Vagina (tissue), 2 donors: ENCODE measurements at regions not wholly inside any gene's neighbourhood (a gene's known extent, or its start where the extent isn't known, plus 50 kb on each side); places are given as distances from the start of the nearest gene placed in this dataset.

Experiments used
- DNase-seq, 2 donors: peaks; one replicate each; pipeline ENCODE4 v3.0.0-alpha.2; 2017; ENCODE audit errors: extremely low spot score in 2 of 2
- H3K27ac ChIP-seq: fragments of 200-600 bp; sonication (generic); one replicate; pipeline ENCODE4 v1.5.1; 2019
- H3K27me3 ChIP-seq: fragments of 200-600 bp; sonication (generic); one replicate; pipeline ENCODE4 v1.5.1; 2019
- H3K36me3 ChIP-seq, 2 donors: fragments of 200-600 bp; sonication (generic); one replicate each; pipeline ENCODE4 v1.5.1; 2017 to 2019
- H3K4me1 ChIP-seq: fragments of 200-600 bp; sonication (generic); one replicate; pipeline ENCODE4 v1.5.1; 2019
- H3K4me3 ChIP-seq, 2 donors: fragments of 200-600 bp; sonication (generic); 1 replicate in 1 of 2; 2 replicates in 1 of 2; pipeline ENCODE4 v1.5.1; 2016 to 2019
- H3K9me3 ChIP-seq: fragments of 200-600 bp; sonication (generic); one replicate; pipeline ENCODE4 v1.5.1; 2019
- CTCF ChIP-seq, 3 experiments: fragments of 450-650 bp in 2 of 3; fragments of 200-600 bp in 1 of 3; sonication (generic) in 1 of 3; IDR thresholded peaks; one replicate each; pipeline ENCODE4 v1.5.1; 2017 to 2019; ENCODE audit warnings: antibody characterized with exemption in 3 of 3, mild to moderate bottlenecking in 2 of 3, moderate library complexity in 2 of 3
- POLR2A ChIP-seq, 2 donors: fragments of 450-650 bp; IDR thresholded peaks; one replicate each; pipeline ENCODE4 v1.6.1; 2017; ENCODE audit warnings: antibody characterized with exemption in 2 of 2, mild to moderate bottlenecking in 2 of 2, moderate library complexity in 2 of 2
- POLR2AphosphoS5 ChIP-seq, 2 donors: sonication (generic); formaldehyde crosslinking; IDR thresholded peaks; one replicate each; pipeline ENCODE4 v1.9.0; 2017; ENCODE audit warnings: antibody characterized with exemption in 2 of 2, mild to moderate bottlenecking in 2 of 2, low read depth in 1 of 2; ENCODE audit not compliant: insufficient read depth in 1 of 2
- intact Hi-C: fragments of 100-400 bp; cut with DNase I; formaldehyde crosslinking; loops from one replicate; pipeline ENCODE4 v1.15.1; 2023

DNA sequence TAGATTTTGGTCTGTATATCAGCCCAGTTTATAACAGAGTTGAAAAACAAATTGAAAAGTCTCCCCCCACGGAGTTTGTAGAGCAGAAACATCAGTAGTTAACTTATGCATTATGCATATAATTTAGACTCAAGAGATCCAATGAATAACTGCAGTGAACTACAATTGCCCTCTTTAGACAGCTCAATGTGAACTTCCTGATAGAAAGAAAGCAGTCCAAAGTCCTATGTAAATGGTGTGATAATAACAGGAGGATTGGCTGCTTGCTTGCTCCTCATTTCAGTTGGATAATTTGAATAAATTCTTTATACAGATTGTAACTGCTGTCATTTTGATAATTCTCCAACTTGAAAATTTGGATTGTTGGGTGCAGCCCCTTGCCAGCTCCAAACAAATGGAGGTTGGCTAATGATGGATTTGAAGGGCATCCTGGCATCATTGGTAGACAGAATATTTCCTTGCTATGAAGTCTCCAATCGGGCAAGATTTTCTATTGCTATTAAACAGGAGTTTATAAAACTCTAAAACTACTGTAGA is 297.1 kb downstream of the ASXL3 start:
- no peak for TF ChIP-seq CTCF (IDR thresholded peaks at IDR 0.05)
- intact Hi-C loops: no loop called here
- H3K27me3 ChIP-seq: no peaks in the 10 kb centered on the region
- H3K36me3 ChIP-seq: no peaks in the 10 kb centered on the region
- no peak overlapping the region for H3K4me3 ChIP-seq
- no peaks in the 10 kb centered on the region for H3K9me3 ChIP-seq
- H3K27ac ChIP-seq: no peak overlapping the region
- H3K4me1 ChIP-seq: no peaks in the 10 kb centered on the region
- no peak for DNase-seq

- Histone ChIP-seq H3K27me3 (no peaks in the 10 kb centered on the region), H3K4me1 (no peaks in the 10 kb centered on the region), H3K4me3 (no peak overlapping the region), H3K36me3 (no peaks in the 10 kb centered on the region), H3K27ac (no peak overlapping the region), H3K9me3 (no peaks in the 10 kb centered on the region)
- intact Hi-C loops: no loop called here
- no peak for DNase-seq
- no peak for TF ChIP-seq POLR2AphosphoS5 (IDR thresholded peaks at IDR 0.05; ENCODE audit: insufficient read depth in 1 of 2, low read depth in 1 of 2)
- TF ChIP-seq CTCF (IDR thresholded peaks at IDR 0.05): no peak
- TF ChIP-seq POLR2A (IDR thresholded peaks at IDR 0.05): no peak
These were observed 295.1 kb downstream of the ASXL3 start for GRCh38 chr18:33873112-33873511.

DNA sequence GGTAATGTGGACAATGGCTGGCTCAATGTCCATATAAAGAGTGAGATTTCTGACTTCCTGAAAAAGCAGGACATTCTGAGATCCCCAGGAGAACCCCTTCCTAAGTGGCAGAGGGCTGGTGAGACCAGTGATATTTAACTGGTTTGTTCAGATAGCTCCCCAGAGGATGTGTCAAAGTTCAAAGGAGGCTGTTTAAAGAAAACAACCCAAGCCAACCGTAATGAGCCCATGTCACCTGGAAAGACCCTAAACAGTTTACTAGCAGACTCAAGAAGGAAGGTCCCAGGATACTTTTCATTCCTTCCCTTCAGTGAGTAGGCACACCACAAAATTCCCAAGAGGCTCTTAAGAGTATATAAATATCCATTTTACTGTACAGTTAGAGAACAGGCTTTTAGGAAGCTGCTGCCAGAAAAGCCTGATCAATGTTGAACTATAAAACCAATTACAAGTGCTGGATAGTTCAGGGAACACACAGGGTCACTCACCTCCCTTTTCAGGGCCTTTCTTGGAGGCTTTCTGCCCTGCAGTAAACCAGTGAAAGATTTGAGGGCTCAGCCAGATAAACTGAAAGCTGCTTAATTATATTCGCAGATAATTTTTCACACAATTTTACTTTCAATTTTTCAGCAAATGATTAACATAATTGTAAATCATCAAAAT is 293.5 kb downstream of the ASXL3 start:
- DNase-seq: no peak
- Histone ChIP-seq H3K27me3 (no peaks in the 10 kb centered on the region), H3K9me3 (no peaks in the 10 kb centered on the region), H3K27ac (no peak overlapping the region), H3K36me3 (no peaks in the 10 kb centered on the region), H3K4me3 (no peak overlapping the region), H3K4me1 (no peaks in the 10 kb centered on the region)
- intact Hi-C loops: no loop called here
- TF ChIP-seq POLR2AphosphoS5 (IDR thresholded peaks at IDR 0.05; ENCODE audit: insufficient read depth in 1 of 2, low read depth in 1 of 2) (no peak), POLR2A (IDR thresholded peaks at IDR 0.05) (no peak), CTCF (IDR thresholded peaks at IDR 0.05) (no peak)

DNA sequence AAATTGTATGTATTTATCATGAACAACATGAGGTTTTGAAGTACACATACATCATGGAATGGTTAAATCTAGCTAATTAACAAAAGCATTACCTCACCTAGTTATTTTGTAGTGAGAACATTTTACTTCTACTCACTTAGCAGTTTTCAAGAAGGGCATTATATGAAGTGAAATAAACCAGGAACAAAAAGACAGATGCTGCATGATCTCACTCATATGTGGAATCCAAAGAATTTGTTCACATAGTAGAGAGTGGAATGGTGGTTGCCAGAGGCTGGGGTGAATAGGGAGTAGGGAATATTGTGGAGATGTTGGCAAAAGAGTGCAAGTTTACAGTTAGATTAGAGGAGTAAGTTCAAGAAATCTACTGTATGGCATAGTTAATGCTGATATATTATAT is 292.0 kb downstream of the ASXL3 start:
- H3K4me1 ChIP-seq: no peaks in the 10 kb centered on the region
- no peak overlapping the region for H3K4me3 ChIP-seq
- no peaks in the 10 kb centered on the region for H3K36me3 ChIP-seq
- H3K27me3 ChIP-seq: no peaks in the 10 kb centered on the region
- intact Hi-C loops: no loop called here
- no peak for DNase-seq
- TF ChIP-seq POLR2A (IDR thresholded peaks at IDR 0.05) (no peak), POLR2AphosphoS5 (IDR thresholded peaks at IDR 0.05; ENCODE audit: insufficient read depth in 1 of 2, low read depth in 1 of 2) (no peak), CTCF (IDR thresholded peaks at IDR 0.05) (no peak)
- no peaks in the 10 kb centered on the region for H3K9me3 ChIP-seq
- no peak overlapping the region for H3K27ac ChIP-seq

DNA sequence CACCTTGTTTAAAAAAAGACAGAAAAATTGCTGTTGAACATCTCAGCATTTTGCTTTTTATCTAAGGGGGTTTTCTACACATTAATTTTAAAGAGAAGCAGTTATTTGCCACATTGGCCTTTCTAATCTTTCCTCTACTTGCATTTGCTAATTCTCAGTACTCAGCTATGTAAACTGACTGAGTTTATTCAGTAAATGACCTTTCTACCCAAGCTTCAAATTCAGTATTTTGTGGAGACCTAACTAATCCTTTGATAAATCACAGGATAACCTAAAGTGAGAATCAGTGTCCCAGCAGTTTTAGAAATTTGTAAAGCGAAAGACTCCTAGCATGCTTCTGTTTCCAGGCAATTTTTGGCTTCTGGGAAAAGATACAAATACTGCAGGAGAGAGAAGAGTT is 288.4 kb downstream of the ASXL3 start:
- no peak for TF ChIP-seq POLR2A (IDR thresholded peaks at IDR 0.05)
- no peak for TF ChIP-seq CTCF (IDR thresholded peaks at IDR 0.05)
- TF ChIP-seq POLR2AphosphoS5 (IDR thresholded peaks at IDR 0.05; ENCODE audit: insufficient read depth in 1 of 2, low read depth in 1 of 2): no peak
- H3K9me3 ChIP-seq: no peaks in the 10 kb centered on the region
- intact Hi-C loops: no loop called here
- no peaks in the 10 kb centered on the region for H3K27me3 ChIP-seq
- no peak overlapping the region for H3K27ac ChIP-seq
- no peaks in the 10 kb centered on the region for H3K4me1 ChIP-seq
- H3K36me3 ChIP-seq: no peaks in the 10 kb centered on the region
- H3K4me3 ChIP-seq: no peak overlapping the region
- DNase-seq: no peak
